ENCODE measurements at regions not wholly inside any gene's neighbourhood (a gene's known extent, or its start where the extent isn't known, plus 50 kb on each side); places are given as distances from the start of the nearest gene placed in this dataset.
"Not testable (repeated sequence)": the region's sequence is repeated elsewhere in the genome, so short reads cannot be mapped to it uniquely, and the experiment has no call there.

DNA sequence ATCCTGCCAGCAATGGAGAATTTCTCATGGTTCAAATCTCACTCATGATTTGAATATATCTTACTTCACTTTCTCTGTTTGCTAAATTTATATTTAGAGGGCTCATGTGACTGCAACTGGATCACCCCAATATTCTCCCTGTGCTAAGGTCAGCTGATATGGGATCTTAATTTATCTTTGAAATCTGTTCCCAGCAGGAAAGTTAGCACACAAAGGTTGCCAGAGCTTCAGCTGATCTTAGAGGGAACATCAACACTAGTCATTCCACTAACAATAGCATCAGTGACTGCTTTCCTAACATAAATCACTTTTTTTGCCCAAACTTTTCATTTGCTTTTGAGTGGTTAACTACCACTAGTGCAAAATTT lies 1270.0 kb downstream of the ARAP2 start:
- no peak overlapping the region for H3K27ac Mint-ChIP-seq
- ATAC-seq (no peak), DNase-seq (ENCODE audit: low spot score in 2 of 2) (no peak)
- peaks cover 3 to 4% of the 10 kb centered on the region in 2 donors for H3K9me3 Mint-ChIP-seq
- H3K36me3 Mint-ChIP-seq, result no peaks in the 10 kb centered on the region

DNA sequence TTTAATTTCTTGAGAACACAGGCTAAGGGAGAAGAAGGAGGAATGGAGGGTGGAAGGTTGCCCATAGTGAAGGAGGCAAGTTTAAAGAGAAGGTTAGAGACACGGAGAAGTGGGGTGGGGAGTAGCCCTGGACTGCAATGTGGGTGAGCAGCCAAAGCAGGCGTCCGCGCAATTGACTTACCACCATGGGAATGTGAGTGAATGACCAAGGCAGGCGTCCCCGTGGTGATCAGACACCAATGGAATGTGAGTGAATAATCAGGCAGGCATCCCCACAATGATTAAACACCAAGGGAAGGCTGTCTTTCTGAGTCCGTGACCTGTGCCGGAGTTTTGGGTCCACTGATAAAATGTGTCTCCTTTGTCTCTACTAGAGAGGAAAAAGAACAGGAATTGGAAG lies 1223.1 kb downstream of the ARAP2 start:
- H3K9me3 Mint-ChIP-seq, result peaks cover 27 to 38% of the 10 kb centered on the region in 2 donors
- ATAC-seq; H3K27ac Mint-ChIP-seq; DNase-seq (ENCODE audit: low spot score in 2 of 2); H3K36me3 Mint-ChIP-seq: not testable (repeated sequence)

DNA sequence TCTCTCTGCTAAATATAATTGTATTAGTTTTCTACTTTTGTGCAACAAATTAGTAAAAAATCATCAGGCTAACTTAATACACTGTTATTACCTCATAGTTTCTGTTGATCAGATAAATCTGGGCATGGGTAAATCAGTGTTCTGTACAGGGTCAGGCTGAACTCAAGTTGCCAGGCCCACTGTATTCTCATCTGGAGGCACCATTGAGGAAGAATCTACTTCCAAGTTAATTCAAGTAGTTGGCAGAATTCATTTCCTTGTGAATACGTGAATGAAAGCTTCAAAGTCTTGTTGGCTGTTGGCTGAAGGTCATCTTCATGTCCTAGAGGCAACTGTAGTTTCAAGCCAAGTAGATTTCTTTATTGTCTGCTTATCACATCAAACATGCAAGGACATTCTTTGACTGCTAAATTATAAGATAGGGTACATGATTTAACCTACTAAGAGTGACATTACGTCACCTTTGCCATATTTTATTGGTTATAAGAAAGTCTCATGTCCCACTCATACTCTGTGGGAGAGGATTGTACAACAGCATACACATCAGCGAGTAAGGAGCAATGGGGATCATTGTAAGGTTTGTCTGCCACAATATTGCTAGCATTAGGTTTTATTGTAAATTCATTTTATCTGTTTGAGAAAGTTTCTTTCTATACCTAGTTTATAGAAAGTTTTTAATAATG lies 1219.0 kb downstream of the ARAP2 start:
- no peak overlapping the region for H3K27ac Mint-ChIP-seq
- DNase-seq (ENCODE audit: low spot score in 2 of 2) (no peak), ATAC-seq (no peak)
- H3K36me3 Mint-ChIP-seq, result no peaks in the 10 kb centered on the region
- H3K9me3 Mint-ChIP-seq, result peaks cover 13 to 24% of the 10 kb centered on the region in 2 donors

DNA sequence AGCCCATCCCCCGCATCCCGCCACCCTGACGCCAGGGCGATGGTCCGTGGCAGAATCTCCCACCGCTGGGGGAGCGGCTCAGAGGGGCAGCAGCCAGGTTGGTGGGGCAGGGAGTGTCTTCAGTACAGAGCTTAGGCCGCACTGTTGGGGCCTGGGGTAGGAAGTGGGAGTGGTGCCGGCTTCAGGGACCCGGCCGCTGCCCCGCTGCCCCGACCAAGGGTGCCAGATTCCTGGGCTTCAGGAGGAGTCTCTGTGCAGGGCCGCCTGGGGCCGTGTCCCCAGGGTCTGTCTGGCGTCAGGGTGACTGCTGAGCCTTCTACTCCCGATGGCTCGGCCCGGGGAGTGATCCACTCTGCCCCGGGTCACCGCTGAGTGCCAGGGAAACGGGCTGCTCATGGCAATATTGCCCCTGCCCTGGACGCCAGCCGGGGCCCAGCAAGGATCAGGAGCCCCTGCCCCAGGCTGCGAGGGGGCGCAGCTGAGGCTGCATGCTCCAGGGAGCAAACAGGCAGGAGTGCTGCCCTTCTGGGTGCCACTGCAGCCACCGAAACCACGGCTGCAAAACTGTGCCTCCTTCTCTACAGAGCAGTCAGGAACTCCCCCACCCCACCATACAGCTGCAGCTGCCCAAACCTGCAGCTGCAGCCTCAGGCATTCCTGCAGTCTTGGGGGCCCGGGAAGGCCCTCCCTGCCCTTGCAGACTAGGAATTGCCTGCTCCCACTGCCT lies 1206.1 kb downstream of the ARAP2 start:
- no peak overlapping the region for H3K27ac Mint-ChIP-seq

DNA sequence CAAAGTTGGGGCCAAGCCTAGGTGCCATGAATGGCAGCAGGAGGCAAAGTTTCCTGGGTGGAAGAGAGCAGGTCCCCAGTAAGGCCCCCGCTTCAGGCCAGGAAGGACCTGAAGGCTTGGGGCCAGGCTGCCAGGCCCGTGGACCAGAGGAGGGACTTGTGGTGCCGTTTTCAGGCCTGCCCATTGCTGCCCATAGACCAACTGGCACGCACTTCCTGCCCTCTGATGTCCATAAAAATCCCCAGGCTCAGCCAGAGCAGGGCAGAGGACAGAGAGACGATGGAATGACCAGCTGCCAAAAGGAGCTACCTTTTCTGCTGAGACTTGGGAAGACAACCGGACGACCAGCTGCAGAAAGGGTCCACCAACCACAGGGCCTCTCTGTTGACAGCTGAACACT lies 1205.5 kb downstream of the ARAP2 start:
- H3K9me3 Mint-ChIP-seq, result peaks cover 11% of the 10 kb centered on the region in 2 donors
- H3K27ac Mint-ChIP-seq, result no peak overlapping the region
- no peaks in the 10 kb centered on the region for H3K36me3 Mint-ChIP-seq
- no peak for DNase-seq (ENCODE audit: low spot score in 2 of 2)
- ATAC-seq, result no peak

More for the DNA sequence above, 1206.1 kb downstream of the ARAP2 start:
- no peak for DNase-seq (ENCODE audit: low spot score in 2 of 2)
- no peak for ATAC-seq
- H3K36me3 Mint-ChIP-seq, result no peaks in the 10 kb centered on the region
- H3K9me3 Mint-ChIP-seq, result peaks cover 13 to 14% of the 10 kb centered on the region in 2 donors

DNA sequence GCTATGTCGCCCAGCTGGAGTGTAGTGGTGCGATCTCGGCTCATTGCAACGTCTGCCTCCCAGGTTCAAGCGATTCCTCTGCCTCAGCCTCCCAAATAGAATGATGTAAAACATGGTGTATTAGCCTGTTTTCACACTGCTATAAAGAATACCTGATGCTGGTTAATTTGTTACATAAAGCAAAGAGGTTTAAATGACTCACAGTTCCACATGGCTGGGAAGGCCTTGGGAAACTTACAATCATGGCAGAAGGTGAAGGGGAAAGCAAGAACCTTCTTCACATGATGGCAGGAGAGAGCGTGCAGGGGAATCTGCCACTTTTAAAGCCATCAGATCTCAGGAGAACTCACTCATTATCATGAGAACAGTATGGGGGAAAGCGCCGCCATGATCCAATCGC lies 1191.8 kb downstream of the ARAP2 start:
- Mint-ChIP-seq H3K27ac (no peak overlapping the region), H3K36me3 (no peaks in the 10 kb centered on the region), H3K9me3 (peaks cover 0 to 4% of the 10 kb centered on the region in 2 donors)
- no peak for DNase-seq (ENCODE audit: low spot score in 2 of 2)
- no peak for ATAC-seq

DNA sequence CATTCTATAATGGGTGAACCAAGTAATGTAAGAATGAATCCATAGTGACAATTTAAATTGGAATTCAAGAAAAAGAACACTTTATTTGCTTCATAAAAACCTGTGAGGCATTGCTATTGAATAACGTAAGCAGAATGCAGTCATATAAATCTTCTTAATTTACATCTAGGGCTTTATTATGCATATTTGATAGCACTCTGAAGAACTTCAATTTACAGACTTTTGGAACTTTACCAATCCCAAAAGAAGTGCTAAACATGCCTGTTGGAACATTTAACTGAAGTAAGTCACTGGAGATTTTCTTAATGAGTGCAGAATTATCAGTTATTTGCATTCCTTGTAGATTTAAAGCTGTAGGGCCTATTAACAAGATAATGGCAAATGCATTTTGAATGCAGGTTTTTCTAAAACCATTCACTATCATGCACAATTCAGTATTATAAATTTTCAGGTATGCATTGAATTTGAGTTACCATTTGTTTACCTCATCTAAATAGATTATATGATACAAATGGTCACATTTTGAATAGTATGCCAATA lies 1181.2 kb downstream of the ARAP2 start:
- Mint-ChIP-seq H3K27ac (no peak overlapping the region), H3K36me3 (no peaks in the 10 kb centered on the region), H3K9me3 (peaks cover 0 to 14% of the 10 kb centered on the region in 2 donors)
- ATAC-seq (no peak), DNase-seq (ENCODE audit: low spot score in 2 of 2) (no peak)

DNA sequence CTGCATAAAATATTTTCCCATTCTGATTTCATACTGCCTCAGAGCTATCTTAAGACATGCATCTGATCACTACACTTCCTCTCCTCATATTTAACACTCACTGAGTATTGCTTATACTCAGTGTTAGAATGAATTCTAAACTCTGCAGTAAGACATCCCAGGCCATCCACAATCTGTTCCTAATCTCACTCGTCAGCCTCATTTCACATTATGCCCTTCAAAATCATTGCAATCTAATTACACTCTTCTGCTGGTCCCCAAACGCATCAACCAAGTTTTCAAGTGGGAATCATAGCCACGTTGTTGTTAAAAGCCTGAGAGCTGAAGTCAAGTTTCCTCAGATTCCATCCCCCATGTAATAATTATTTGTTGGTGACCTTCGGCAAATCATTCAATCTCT lies 1177.9 kb downstream of the ARAP2 start:
- no peak for DNase-seq (ENCODE audit: low spot score in 2 of 2)
- no peak for ATAC-seq
- Mint-ChIP-seq H3K27ac (no peak overlapping the region), H3K36me3 (no peaks in the 10 kb centered on the region), H3K9me3 (peaks cover 4 to 6% of the 10 kb centered on the region in 2 donors)

DNA sequence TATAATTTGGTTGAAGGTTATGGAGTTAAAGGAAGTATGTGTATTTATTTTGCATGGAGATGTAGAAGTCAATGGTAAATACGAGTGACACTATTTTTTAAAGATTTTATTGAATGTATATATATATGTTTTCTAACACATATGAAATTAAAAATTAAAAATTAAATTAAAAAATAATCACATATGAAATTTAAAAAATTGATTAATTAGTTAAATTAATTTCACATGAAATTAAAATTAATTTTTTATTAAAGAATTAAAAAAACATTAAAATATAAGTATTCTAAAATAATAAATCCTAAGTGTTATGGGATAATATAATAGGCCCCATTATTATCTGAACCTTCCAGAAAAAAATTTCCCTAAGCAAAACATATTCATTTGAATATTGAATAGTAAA lies 1163.5 kb downstream of the ARAP2 start:
- peaks cover 0 to 6% of the 10 kb centered on the region in 2 donors for H3K9me3 Mint-ChIP-seq
- H3K36me3 Mint-ChIP-seq, result no peaks in the 10 kb centered on the region
- ATAC-seq (no peak), DNase-seq (ENCODE audit: low spot score in 2 of 2) (no peak)
- no peak overlapping the region for H3K27ac Mint-ChIP-seq

DNA sequence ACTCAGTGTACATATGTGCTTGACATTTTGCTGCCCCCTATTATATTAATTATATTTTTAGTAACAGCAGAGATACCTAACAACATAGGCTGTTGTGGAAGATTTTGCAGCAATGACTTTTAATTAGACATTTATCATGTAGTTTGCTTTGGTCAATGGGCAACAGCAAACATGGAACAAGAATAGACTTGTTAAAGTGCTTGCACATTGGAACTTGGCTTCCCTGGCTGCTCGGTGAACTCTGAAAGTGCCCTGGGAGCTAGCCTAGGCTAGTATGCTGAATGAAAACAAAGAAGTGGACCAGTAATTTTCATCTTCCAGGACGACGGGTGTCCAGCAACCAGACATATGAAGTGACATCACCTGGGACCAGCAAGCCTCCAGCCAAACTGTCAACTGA lies 1157.1 kb downstream of the ARAP2 start:
- DNase-seq (ENCODE audit: low spot score in 2 of 2), result no peak
- Mint-ChIP-seq H3K27ac (no peak overlapping the region), H3K36me3 (no peaks in the 10 kb centered on the region), H3K9me3 (peaks cover 3 to 7% of the 10 kb centered on the region in 2 donors)
- no peak for ATAC-seq

DNA sequence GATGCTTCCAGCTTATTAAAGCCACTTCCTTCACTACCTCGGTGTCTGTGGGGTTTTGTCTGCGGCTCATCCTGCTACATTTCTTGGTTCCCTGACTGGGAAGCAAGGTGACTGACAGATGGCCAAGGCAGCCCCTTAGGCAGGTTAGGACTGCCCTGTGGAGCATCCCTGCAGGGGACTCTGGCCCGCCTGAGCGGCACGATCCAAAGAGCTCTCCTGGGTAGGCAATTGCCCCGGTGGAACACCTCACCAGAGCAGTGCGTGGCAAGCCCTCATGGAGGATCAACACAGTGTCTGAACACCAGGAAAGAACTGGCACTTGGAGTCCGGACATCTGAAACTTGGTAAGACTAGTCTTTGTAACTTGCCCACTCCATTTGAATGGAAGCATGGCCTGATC lies 1143.4 kb downstream of the ARAP2 start:
- Mint-ChIP-seq H3K9me3 (peaks cover 9 to 12% of the 10 kb centered on the region in 2 donors), H3K36me3 (no peaks in the 10 kb centered on the region), H3K27ac (no peak overlapping the region)
- ATAC-seq (no peak), DNase-seq (ENCODE audit: low spot score in 2 of 2) (no peak)

DNA sequence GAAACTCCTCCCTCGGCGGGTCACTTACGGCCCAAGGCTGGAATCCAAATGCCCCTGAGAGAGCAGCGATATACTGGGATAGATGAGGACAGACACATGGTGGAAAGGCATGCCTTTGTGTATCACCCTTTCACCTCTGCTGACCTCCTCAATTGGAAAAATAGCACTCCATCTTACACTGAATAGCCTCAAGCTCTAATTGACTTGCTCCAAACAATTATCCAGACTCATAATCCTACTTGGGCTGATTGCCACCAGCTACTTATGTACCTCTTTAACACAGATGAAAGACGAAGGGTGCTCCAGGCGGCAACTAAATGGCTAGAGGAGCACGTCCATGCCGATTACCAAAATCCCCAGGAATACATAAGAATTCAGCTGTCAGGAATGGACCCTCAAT lies 1142.2 kb downstream of the ARAP2 start:
- no peak for DNase-seq (ENCODE audit: low spot score in 2 of 2)
- H3K27ac Mint-ChIP-seq, result no peak overlapping the region
- peaks cover 9% of the 10 kb centered on the region in 2 donors for H3K9me3 Mint-ChIP-seq
- ATAC-seq, result no peak
- H3K36me3 Mint-ChIP-seq, result no peaks in the 10 kb centered on the region

DNA sequence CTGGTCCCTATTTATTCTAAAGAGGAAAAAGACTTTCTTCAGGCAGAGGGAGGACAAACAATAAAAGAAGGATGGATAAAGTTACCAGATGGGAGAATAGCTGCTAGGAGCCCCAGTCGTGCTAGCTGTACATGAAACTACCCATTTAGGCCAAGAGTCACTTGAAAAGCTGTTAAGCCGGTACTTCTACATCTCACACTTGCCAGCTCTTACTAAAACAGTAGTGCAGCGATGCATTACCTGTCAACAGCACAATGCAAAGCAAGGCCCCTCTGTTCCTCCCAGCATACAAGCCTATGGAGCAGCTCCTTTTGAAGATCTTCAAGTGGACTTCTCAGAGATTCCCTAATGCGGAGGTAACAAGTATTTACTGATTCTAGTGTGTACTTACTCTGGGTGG lies 1138.8 kb downstream of the ARAP2 start:
- Mint-ChIP-seq H3K27ac (no peak overlapping the region), H3K36me3 (no peaks in the 10 kb centered on the region), H3K9me3 (peaks cover 13 to 15% of the 10 kb centered on the region in 2 donors)
- DNase-seq (ENCODE audit: low spot score in 2 of 2) (no peak), ATAC-seq (no peak)

DNA sequence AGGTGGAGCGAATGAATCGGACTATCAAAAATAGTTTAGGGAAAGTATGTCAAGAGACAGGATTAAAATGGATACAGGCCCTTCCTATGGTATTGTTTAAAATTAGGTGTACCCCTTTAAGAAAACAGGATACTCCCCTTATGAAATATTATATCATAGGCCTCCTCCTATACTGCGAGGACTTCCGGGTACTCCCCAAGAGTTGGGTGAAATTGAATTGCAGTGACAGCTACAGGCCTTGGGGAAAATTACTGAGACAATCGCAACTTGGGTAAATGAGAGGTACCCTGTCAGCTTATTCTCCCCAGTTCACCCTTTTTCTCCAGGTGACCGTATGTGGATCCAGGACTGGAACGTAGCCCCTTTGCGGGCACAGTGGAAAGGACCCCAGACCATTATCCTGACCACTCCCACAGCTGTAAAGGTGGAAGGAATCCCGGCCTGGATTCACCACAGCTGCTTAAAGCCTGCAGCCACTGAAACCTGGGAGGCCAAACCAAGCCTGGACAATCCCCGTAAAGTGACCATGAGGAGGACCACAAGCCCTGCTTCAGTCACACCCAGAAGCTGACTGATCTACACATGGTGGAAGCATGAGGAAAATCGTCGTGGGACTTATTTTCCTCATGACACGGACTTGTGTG lies 1138.1 kb downstream of the ARAP2 start:
- Mint-ChIP-seq H3K36me3 (no peaks in the 10 kb centered on the region), H3K27ac (no peak overlapping the region), H3K9me3 (peaks cover 13 to 15% of the 10 kb centered on the region in 2 donors)
- DNase-seq (ENCODE audit: low spot score in 2 of 2) (no peak), ATAC-seq (no peak)

DNA sequence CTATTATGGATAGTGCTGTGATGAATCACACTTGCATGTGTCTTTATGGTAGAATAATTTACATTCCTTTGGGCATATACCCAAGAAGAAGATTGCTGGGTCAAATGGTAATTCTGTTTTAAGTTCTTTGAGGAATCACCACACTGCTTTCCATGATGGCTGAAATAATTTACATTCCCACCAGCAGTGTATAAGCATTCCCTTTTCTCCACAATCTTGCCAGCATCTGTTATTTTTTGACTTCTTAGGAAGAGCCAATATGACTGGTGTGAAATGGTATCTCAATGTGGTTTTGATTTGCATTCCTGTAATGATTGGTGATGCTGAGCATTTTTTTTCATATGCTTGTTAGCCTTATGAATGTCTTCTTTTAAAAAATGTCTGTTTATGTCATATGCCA lies 1120.2 kb downstream of the ARAP2 start:
- DNase-seq (ENCODE audit: low spot score in 2 of 2), result no peak
- ATAC-seq, result no peak
- no peak overlapping the region for H3K27ac Mint-ChIP-seq

DNA sequence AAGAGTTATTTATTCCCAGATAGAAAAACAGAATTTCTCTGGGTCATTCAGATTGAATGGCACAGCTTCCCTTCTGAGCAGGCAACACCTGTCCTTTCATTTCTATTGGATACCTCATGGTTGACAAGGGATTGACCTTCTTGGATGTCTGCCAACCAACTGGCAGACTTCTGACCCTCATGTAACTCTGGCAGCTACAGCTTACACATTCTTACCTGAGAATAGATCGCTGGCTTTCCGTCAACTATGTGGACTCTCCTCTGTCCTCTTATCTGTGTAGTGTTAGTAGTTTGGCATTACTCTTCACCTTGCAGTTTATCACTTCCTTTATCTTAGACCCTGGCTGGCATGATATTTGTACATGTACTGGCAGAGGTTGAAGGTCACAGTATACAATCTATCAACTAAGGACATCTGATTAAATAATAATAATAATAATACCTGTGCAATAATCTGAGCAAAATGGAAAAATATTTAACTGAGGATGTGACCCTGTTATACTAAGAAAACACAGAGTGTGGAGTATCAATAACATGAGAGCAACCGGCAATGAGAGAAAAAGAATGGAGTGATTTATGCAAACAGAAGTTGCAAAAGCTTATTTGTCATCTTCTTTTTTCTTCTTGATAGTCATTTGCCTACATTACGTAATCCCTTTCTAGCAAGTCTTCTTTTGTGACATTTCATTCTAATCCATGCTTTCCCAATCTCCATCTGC lies 1118.2 kb downstream of the ARAP2 start:
- DNase-seq (ENCODE audit: low spot score in 2 of 2), result no peak
- no peak for ATAC-seq
- peaks cover 8 to 15% of the 10 kb centered on the region in 2 donors for H3K9me3 Mint-ChIP-seq
- H3K27ac Mint-ChIP-seq, result no peak overlapping the region
- H3K36me3 Mint-ChIP-seq, result no peaks in the 10 kb centered on the region

More for the DNA sequence above, 1120.2 kb downstream of the ARAP2 start:
- Mint-ChIP-seq H3K36me3 (no peaks in the 10 kb centered on the region), H3K9me3 (peaks cover 13 to 15% of the 10 kb centered on the region in 2 donors)

DNA sequence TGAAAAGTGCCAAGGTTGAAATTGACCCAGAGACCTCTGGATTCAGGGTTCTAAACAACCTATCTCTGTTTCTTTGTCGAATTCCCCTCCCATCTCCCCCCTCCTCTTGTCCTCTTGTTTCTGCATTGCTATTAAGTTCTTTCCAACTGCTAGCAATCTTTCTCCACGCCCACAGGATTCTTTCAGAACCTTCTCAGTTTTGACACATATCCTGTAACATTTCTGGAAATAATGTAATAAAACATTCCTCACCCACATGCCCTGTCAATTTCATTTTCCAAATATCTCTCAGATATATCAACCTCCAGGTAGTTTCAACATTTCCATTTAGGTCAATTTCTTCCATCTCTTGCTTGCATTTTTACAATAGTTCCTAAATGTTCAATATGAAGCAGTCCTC lies 1105.9 kb downstream of the ARAP2 start:
- DNase-seq (ENCODE audit: low spot score in 2 of 2) (no peak), ATAC-seq (no peak)
- Mint-ChIP-seq H3K27ac (no peak overlapping the region), H3K36me3 (peaks cover 0 to 6% of the 10 kb centered on the region in 2 donors), H3K9me3 (peaks cover 9 to 12% of the 10 kb centered on the region in 2 donors)

Measured in activated naive CD4-positive, alpha-beta T cell treated with anti-CD3 and anti-CD28 coated beads, Interleukin-2, amount 50 U/mL, for 72 hours (primary cell).